Activated naive CD4-positive, alpha-beta T cell treated with anti-CD3 and anti-CD28 coated beads for 36 hours (primary cell): ENCODE measurements at regions not wholly inside any gene's neighbourhood (a gene's known extent, or its start where the extent isn't known, plus 50 kb on each side); places are given as distances from the start of the nearest gene placed in this dataset.

ENCODE experiments used
- CTCF ChIA-PET: fragments of 350-600 bp; sonication (Branson Sonifier 250); formaldehyde crosslinking; loops from one replicate; lab custom pipeline; 2021; ENCODE audit warnings: antibody characterized with exemption; lab: Charles Lee
- DNase-seq: peaks from one replicate; pipeline ENCODE4 v3.0.0-alpha.2; 2020
- H3K27ac Mint-ChIP-seq: one replicate; pipeline ENCODE4 v1.8.0; 2021; ENCODE audit warnings: mild to moderate bottlenecking, mixed read lengths
- H3K27me3 Mint-ChIP-seq: one replicate; pipeline ENCODE4 v1.8.0; 2021; ENCODE audit warnings: low read depth, mixed read lengths
- H3K36me3 Mint-ChIP-seq: one replicate; pipeline ENCODE4 v1.8.0; 2021; ENCODE audit warnings: low read depth, mixed read lengths
- H3K4me1 Mint-ChIP-seq: one replicate; pipeline ENCODE4 v1.8.0; 2021; ENCODE audit warnings: low read depth, mixed read lengths
- H3K4me3 Mint-ChIP-seq: one replicate; pipeline ENCODE4 v1.8.0; 2021; ENCODE audit warnings: mild to moderate bottlenecking, moderate library complexity, mixed read lengths
- H3K9me3 Mint-ChIP-seq: one replicate; pipeline ENCODE4 v1.8.0; 2021; ENCODE audit warnings: mixed read lengths
- intact Hi-C: fragments of 100-400 bp; cut with micrococcal nuclease; formaldehyde crosslinking; loops from one replicate; pipeline ENCODE4 v1.15.1; 2023

DNA sequence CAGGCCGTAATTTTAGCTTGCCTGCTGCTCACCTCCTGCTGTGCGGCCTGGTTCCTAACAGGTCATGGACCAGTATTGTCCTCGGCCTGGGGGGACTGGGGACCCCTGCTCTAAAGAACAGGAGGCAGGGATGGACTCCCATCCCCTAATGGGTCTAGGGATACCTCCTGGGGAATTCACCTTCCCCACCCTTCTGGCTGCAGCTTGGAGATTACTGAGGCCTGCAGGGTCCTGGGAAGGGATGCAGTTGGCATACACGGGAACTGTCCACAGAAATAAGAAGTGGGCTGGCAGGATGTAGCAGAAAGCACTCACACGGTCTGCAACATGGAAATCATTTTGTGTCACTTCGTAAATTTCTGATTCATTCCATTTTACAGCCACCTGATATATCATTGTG lies 123.0 kb downstream of the C16orf95 start:
- Mint-ChIP-seq H3K4me1 (no peaks in the 10 kb centered on the region), H3K4me3 (no peak overlapping the region), H3K36me3 (no peaks in the 10 kb centered on the region), H3K27ac (no peak overlapping the region), H3K9me3 (peaks cover 7% of the 10 kb centered on the region), H3K27me3 (no peaks in the 10 kb centered on the region)
- no peak for DNase-seq
- intact Hi-C loops: no loop called here
- CTCF ChIA-PET: no interaction called here

DNA sequence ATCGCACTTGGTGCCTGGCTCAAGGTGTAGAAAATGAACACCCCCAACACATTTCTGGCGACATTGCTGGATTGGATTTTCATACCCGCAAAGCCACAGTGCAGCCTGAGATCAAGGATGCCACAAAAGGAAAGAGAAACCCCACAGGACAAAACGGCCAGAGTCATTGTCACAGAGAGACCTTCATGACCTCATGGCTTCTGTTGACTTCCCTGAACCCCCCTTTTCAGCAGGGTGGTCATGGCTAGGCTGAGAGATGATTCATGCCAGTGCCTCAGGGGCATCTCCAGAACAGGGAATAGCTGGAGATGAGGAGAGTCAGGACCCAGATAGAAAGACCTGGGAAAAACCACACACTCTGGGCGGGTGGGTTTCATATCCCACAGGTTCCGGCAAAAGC lies 122.0 kb downstream of the C16orf95 start:
- no peak for DNase-seq
- no peak overlapping the region for H3K27ac Mint-ChIP-seq
- peaks cover 2% of the 10 kb centered on the region for H3K27me3 Mint-ChIP-seq
- H3K9me3 Mint-ChIP-seq: peaks cover 5% of the 10 kb centered on the region
- CTCF ChIA-PET: no interaction called here
- H3K4me3 Mint-ChIP-seq: no peak overlapping the region
- no peaks in the 10 kb centered on the region for H3K4me1 Mint-ChIP-seq
- intact Hi-C loops: no loop called here
- no peaks in the 10 kb centered on the region for H3K36me3 Mint-ChIP-seq

DNA sequence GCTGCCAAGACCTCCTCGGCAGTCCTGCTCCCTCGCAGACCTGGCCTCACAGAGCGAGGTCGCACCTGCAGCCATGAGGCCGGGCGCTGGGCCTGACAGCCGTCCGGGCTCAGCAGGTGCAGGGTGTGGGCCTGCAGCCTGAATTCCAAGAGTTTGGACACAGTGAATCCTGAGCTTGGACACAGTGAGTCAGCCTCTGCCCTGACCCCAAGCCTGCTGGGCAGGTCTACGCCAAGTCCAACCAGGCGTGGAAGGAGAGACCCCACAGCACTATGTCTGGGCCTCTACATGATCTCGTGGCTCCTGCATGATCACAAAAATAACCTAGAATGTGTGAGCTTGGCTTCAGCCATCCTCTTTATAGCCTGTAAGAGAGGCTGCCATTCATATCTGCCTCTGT lies 121.0 kb downstream of the C16orf95 start:
- intact Hi-C loops: no loop called here
- CTCF ChIA-PET: interaction anchor here (0.7 kb wide), 1 partner anchor 9 kb away, joined by 3 read pairs; no protein-coding TSS in a partner anchor

DNA sequence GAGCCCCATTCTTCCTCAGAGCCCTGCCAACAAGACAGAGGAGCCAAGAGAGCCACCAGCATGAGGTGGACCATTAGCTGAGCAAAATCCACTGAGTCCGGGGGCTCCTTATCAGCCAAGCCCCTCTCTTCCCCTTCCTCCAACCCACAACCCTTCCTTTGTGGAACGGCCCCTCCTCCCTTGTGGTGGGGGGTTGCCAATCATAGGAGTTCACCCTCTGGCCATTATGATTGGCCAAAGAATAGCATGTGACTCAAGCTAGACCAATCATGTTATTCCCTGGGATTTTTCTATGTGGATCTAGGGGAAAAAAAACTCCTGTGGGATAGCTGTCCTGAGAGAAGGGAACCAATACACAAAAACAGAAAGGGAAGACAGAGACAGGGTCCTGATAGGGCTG lies 120.5 kb downstream of the C16orf95 start:
- Mint-ChIP-seq H3K36me3 (no peaks in the 10 kb centered on the region), H3K4me1 (no peaks in the 10 kb centered on the region), H3K4me3 (no peak overlapping the region), H3K9me3 (no peaks in the 10 kb centered on the region), H3K27ac (no peak overlapping the region), H3K27me3 (peaks cover 6% of the 10 kb centered on the region)
- no peak for DNase-seq
- intact Hi-C loops: no loop called here
- CTCF ChIA-PET: no interaction called here

More for the DNA sequence above, 121.0 kb downstream of the C16orf95 start:
- H3K4me3 Mint-ChIP-seq: no peak overlapping the region
- H3K9me3 Mint-ChIP-seq: no peaks in the 10 kb centered on the region
- peaks cover 5% of the 10 kb centered on the region for H3K27me3 Mint-ChIP-seq
- DNase-seq: no peak
- H3K36me3 Mint-ChIP-seq: no peaks in the 10 kb centered on the region
- H3K27ac Mint-ChIP-seq: no peak overlapping the region
- H3K4me1 Mint-ChIP-seq: no peaks in the 10 kb centered on the region

DNA sequence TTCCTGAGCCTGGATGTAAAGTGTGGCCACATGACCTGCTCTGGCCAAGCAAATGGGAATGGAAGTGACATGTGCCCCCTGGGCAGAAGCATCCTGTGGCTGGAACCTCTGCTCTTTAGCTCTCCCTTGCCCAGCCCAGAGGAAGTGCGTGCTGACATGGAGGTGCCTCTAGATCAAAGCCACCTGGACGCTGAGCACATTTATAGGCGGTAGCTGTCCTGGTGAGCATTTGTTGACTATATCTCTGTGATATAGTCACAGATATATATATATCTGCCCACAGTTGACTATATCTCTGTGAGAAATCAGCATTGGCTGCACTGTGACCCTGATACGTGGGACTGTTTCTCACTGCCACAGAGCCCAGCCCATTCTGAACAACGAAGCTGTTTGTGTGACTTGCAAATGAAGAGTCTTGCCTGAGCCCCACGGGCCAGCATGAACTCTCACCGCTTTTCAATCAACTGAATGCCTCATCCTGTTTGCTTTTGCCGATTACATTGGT lies 118.8 kb downstream of the C16orf95 start:
- Mint-ChIP-seq H3K4me3 (no peak overlapping the region), H3K27ac (no peak overlapping the region), H3K27me3 (peaks cover 8% of the 10 kb centered on the region), H3K36me3 (no peaks in the 10 kb centered on the region), H3K4me1 (no peaks in the 10 kb centered on the region), H3K9me3 (no peaks in the 10 kb centered on the region)
- CTCF ChIA-PET: no interaction called here
- no peak for DNase-seq
- intact Hi-C loops: no loop called here

DNA sequence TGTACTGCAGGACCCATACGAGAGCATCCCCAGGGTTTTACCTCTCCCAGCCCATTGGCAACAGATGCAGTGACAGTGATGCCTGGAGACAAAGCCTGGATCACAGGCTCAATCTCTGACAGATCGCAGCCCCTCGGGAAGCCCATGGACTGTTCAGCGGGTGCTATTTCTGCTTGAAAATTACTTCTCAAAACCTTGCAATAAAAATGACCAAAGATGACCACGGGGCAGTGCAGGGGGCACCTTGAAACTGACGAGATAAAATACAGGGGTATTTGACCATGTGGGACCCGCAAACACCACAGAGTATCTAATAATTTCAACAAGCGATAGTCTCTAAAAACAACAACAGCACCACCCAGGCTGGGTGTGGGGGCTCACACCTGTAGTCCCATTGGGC lies 118.3 kb downstream of the C16orf95 start:
- intact Hi-C loops: no loop called here
- CTCF ChIA-PET: no interaction called here
- Mint-ChIP-seq H3K4me1 (no peaks in the 10 kb centered on the region), H3K36me3 (no peaks in the 10 kb centered on the region), H3K27me3 (peaks cover 8% of the 10 kb centered on the region), H3K4me3 (no peak overlapping the region), H3K9me3 (no peaks in the 10 kb centered on the region), H3K27ac (no peak overlapping the region)
- DNase-seq: no peak

DNA sequence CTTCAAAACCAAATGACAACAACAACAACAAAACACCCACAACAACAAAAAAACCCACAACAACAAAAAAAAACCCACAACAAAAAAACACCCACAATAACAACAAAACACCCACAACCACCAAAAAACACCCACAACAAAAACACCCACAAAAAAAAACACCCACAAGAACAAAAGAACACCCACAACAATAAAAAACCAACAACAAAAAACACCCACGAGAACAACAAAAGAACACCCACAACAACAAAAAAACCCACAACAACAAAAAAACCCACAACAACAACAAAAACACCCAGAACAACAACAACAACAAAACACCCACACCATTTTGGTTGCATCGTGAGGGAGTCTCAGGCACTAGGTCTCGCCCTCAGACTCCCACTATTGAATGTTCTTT lies 117.8 kb downstream of the C16orf95 start:
- CTCF ChIA-PET: no interaction called here

DNA sequence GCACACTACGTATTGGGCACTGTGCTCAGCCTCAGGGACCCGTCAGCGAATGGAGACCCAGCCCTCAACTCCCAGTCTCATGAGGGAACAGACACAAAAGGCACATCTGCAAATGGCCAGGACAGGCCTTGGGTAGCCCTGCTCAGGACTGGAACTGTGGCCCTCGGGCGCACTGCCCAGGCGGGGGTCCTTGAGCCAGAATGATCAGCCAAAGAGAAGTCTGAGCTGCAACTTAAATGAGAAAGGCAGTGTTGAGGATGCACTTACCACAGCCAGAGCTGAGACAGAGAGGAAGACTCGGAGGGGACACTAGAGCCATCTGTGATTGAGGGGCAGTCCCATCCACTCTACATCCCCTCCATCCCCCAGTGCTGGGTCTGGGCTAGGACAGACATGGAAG lies 117.3 kb downstream of the C16orf95 start:
- intact Hi-C loops: no loop called here
- CTCF ChIA-PET: no interaction called here
- Mint-ChIP-seq H3K27me3 (peaks cover 8% of the 10 kb centered on the region), H3K4me1 (no peaks in the 10 kb centered on the region), H3K36me3 (no peaks in the 10 kb centered on the region), H3K9me3 (no peaks in the 10 kb centered on the region), H3K27ac (no peak overlapping the region), H3K4me3 (no peak overlapping the region)
- DNase-seq: no peak

More for the DNA sequence above, 117.8 kb downstream of the C16orf95 start:
- Mint-ChIP-seq H3K27me3 (peaks cover 8% of the 10 kb centered on the region), H3K27ac (no peak overlapping the region), H3K9me3 (no peaks in the 10 kb centered on the region), H3K4me3 (no peak overlapping the region), H3K4me1 (no peaks in the 10 kb centered on the region), H3K36me3 (no peaks in the 10 kb centered on the region)
- DNase-seq: no peak
- intact Hi-C loops: no loop called here

DNA sequence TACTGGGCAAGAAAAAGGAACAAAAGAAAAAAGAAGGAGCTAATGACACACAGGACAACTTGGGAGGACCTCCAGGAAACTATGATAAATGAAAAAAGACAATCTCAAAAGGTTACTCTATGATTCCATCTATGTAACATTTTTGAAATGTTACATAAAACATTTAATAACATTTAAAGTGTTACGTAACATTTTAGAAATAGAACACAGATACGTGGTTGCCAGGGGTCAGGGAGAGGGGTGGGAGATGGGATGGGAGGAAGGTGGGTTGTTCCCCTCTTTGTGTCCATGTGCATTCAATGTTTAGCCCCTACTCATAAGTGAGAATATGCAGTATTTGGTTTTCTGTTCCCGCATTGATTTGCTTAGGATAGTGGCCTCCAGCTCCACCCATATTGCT lies 116.6 kb downstream of the C16orf95 start:
- intact Hi-C loops: no loop called here
- no peak for DNase-seq
- CTCF ChIA-PET: interaction anchor here (0.6 to 2.2 kb wide), 2 partner anchors 435 to 793 kb away, joined by 3 to 8 read pairs; no protein-coding TSS in a partner anchor
- Mint-ChIP-seq H3K9me3 (no peaks in the 10 kb centered on the region), H3K27ac (no peak overlapping the region), H3K36me3 (no peaks in the 10 kb centered on the region), H3K27me3 (peaks cover 8% of the 10 kb centered on the region), H3K4me1 (no peaks in the 10 kb centered on the region), H3K4me3 (no peak overlapping the region)

DNA sequence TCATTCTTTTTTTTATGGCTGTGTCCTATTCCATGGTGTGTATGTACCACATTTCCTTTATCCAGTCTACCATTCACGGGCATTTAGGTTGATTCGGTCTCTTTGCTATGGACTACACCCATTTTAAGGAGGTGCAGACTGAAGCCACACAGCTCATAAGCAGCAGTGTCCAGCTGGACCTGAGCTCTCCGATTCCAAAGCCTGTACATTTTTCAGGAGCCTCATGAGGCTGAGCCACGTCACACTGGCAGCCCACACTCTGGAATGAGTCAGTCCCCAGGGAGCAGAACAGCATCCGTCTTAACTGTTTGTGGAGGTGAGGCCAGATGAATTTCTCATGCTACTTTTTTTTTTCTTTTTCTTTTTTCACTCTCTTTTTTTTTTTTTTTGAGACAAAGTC lies 116.1 kb downstream of the C16orf95 start:
- Mint-ChIP-seq H3K27ac (no peak overlapping the region), H3K4me1 (no peaks in the 10 kb centered on the region), H3K4me3 (no peak overlapping the region), H3K9me3 (no peaks in the 10 kb centered on the region), H3K36me3 (no peaks in the 10 kb centered on the region), H3K27me3 (peaks cover 8% of the 10 kb centered on the region)
- CTCF ChIA-PET: interaction anchor here (0.6 to 2.2 kb wide), 3 partner anchors 77 to 794 kb away, joined by 3 to 8 read pairs (median 4); no protein-coding TSS in a partner anchor
- DNase-seq: no peak
- intact Hi-C loops: no loop called here

DNA sequence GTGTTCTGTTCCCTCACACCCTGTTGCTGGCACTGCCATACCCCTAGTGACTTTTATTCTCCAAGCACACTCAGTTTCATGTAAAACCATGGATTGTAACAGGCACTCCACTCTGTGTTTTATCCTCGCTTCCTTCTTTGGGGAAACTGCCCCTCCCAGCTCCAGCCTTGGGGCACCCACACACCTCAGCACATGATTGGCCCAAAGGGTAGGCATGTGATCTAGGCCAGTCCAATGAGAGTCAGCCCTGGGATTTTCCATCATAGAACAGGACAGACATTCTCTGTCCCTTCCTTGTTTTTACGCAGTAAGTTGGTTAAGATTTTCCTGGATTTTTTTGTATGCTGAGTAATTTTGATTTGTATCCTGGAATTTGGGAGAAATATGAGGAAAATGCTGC lies 115.4 kb downstream of the C16orf95 start:
- CTCF ChIA-PET: interaction anchor here (0.6 to 2.2 kb wide), 4 partner anchors 76 to 434 kb away, joined by 3 to 8 read pairs (median 4); no protein-coding TSS in a partner anchor
- H3K27me3 Mint-ChIP-seq: peaks cover 8% of the 10 kb centered on the region
- DNase-seq: no peak
- no peaks in the 10 kb centered on the region for H3K4me1 Mint-ChIP-seq
- no peak overlapping the region for H3K4me3 Mint-ChIP-seq
- H3K9me3 Mint-ChIP-seq: no peaks in the 10 kb centered on the region
- no peaks in the 10 kb centered on the region for H3K36me3 Mint-ChIP-seq
- intact Hi-C loops: loop anchor here (2.0 kb wide), 1 partner anchor 77 kb away; no protein-coding TSS in a partner anchor
- H3K27ac Mint-ChIP-seq: no peak overlapping the region

DNA sequence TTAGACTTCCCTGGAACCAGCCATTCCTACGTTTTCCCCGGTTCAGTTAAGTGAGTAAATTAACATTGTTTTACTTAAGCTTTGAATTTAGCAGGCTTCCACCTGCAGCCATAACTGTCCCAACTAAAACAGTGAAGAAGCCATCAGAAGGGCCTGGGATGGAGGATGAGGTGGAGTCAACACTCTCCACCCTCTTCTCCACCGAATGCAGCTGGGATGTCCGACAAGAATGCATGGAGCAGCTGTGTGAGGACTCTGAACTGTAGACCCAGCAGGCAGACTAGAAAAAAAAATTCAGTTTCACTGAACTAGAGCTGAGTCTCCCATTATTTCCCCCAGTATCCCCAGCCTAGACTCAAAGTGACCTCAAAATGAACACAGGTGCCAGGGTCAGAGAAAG lies 114.8 kb downstream of the C16orf95 start:
- DNase-seq: no peak
- Mint-ChIP-seq H3K9me3 (no peaks in the 10 kb centered on the region), H3K4me1 (no peaks in the 10 kb centered on the region), H3K27me3 (peaks cover 8% of the 10 kb centered on the region), H3K27ac (no peak overlapping the region), H3K36me3 (no peaks in the 10 kb centered on the region), H3K4me3 (no peak overlapping the region)
- intact Hi-C loops: loop anchor here (2.0 kb wide), 1 partner anchor 76 kb away; no protein-coding TSS in a partner anchor
- CTCF ChIA-PET: interaction anchor here (0.6 to 2.2 kb wide), 5 partner anchors 75 to 466 kb away, joined by 3 to 8 read pairs (median 3); no protein-coding TSS in a partner anchor

DNA sequence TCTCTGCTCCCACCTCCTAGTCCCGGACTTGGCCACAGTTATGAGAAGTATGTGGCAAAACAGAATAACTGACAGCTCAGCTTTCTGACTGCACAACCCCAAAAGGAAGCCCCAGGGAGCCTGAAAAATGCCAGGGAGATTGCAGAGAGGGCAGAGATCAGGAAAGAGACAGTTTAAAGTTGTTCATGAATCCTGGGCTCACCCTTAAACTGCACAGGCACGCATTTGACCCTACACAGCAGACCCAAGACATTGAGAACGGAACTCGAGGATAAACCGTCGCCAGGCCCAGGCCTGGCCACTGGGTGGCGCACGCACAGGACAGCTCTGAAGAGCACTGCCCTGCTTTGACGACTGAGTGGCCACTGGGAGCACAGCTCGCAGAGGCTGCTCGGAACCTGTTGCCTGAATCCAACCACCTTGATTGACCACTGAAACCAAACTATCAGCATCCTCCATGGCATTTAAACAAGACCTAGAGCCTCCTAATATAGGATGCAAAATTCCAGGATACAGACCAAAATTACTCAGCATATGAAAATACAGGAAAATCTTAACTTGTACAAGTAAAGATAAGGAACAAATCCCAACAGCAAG lies 114.0 kb downstream of the C16orf95 start:
- Mint-ChIP-seq H3K4me1 (no peaks in the 10 kb centered on the region), H3K36me3 (no peaks in the 10 kb centered on the region), H3K27ac (no peak overlapping the region), H3K9me3 (no peaks in the 10 kb centered on the region), H3K4me3 (no peak overlapping the region), H3K27me3 (peaks cover 8% of the 10 kb centered on the region)
- CTCF ChIA-PET: interaction anchor here (0.5 to 1.2 kb wide), 3 partner anchors 94 to 1526 kb away, joined by 3 read pairs; no protein-coding TSS in a partner anchor
- peak; percentile 68 for DNase-seq
- intact Hi-C loops: loop anchor here (1.0 to 2.0 kb wide), 2 partner anchors 76 to 433 kb away; no protein-coding TSS in a partner anchor
